ENCODE measurements at regions not wholly inside any gene's neighbourhood (a gene's known extent, or its start where the extent isn't known, plus 50 kb on each side); places are given as distances from the start of the nearest gene placed in this dataset.

DNA sequence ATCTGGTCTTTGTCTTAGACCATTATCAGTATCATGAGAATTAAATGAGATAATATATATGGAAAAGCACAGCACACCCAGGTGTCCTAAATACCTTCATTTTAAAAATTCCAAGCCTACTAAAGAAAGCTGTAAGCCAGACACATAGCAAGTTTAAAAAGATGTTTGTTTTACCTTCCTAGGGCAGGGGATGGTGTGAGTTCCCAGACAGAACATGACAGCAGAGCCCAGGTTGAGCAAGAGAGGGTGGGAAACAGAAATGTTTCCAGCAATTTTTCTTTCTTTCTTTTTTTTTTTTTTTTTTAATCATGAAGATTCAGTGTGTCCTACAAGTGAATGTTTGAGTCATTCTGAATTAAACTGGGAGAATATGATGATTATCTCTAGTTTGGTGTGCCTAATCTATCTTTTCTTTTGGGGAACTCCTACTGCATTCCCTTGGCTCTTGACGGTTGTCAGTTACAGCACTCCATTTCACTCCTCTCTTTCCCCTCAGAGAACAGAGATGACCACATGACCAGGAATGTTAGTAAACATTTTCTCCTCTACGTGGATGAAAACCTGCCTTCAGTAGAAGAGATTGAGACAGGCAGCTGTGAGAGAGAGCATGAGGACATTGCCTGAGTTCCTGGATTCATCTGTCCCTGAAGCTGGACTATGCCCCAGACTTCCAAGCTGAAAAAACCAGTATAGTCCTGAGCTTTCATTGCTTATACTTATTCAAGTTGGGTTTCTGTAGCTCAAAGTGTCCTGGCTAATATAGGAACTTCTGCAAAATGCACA, 54.5 kb upstream of the ARL14 start:
- DNase-seq = no peak

DNA sequence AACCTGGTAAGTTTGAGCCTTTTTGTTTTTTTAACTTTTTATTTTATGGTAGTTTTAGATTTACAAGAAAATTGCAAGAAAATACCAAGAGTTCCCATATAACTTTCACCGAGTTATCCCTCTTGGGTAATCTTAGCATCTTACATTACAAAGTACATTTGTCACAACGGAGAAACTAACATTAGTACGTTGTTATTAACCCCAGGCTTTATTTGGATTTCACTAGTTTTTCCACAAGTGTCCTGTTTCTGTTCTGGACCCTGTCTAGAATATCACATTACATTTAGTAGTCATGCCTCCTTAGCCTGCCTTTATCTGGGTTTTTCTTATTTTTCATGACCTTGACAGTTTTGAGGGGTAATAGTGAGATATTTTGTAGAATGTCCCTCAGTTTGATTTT, 53.5 kb upstream of the KPNA4 start:
- no peak for DNase-seq

DNA sequence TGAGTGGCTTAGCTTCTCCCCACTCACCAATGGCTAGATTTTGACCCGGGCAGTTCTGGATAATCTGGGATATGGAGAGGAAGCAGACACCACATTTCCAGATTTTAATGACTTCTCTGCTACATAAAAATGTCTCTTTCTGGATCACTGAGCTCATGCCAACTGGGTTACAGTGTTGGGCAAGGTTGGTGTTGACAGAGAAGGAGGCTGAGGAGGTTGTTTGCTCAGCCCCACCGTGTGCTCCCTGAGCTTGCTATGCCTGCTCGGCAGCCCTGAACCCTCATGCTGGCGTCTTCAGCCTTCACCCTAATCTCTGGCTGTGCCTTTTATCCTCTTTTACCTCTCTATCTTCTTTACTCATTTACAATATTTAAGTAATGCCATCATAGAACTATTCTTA, 53.0 kb upstream of the KPNA4 start:
- DNase-seq = peak; percentile 4

DNA sequence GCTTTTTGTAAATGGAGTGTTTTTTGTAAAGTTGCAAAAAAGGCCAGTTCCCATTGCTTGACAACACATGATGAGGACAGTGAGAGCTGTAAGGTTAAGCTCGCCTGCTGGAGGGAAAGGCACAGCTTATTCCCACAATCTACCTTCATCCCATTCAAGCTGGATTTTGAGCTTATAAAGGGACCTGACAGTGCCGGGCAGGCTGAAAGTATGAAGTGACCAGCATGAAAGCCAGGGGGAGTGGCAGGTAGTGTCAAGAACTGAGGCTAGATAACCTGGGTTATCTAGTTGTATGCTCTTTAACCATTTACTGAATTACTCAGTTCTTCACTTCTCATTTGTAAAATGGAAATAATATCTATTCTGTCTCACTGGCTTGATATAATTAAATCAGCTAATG, 52.3 kb upstream of the KPNA4 start:
- DNase-seq = no peak

DNA sequence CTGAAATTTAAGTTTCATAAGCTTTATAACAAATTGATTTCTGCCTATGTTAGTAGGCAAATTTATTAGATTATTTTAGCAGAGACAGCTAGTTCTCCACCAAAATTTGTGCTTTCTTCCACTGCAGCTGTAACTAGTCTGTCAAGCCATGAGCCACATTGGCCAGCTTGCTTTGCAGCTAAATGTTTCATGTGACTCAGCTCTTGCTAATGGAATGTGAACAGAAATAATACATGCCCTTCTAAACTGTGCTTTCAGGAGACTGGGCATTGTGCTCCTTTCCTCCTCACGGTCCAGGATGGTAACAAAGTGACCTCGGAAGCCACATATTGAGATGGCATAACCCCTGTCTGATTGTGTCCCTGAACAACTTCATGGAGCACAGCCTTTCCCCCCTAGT, 51.3 kb upstream of the KPNA4 start:
- DNase-seq = no peak

DNA sequence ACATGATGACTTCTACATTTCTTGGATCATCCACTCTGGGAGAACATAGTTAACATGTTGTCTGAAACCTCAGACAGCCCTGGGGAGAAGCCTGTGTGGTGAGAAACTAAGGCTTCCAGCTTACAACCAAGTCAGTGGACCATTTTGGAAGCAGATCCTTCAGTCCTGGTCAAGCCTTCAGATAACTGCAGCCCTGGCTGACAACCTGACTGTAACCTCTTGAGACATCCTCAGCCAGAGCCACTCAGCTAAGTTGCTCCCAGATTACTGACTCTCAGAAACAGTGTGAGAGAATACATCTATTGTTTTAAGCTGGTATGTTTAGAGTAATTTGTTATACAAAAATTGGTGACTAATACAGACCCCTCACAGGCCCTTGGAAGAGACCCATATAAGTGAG, 50.9 kb upstream of the KPNA4 start:
- DNase-seq = no peak
